GM23248 (cell line): ENCODE measurements at regions not wholly inside any gene's neighbourhood (a gene's known extent, or its start where the extent isn't known, plus 50 kb on each side); places are given as distances from the start of the nearest gene placed in this dataset.
A peak's percentile ranks its signal among the peaks of the same experiment; 100 is the strongest.

ENCODE experiments used
- DNase-seq: peaks from one replicate; pipeline ENCODE4 v3.0.0-alpha.2; 2015
- H2AFZ ChIP-seq: fragments of 200-600 bp; sonication (generic); 2 replicates; pipeline ENCODE4 v1.6.1; 2016; ENCODE audit warnings: antibody characterized with exemption
- H3F3A ChIP-seq: fragments of 200-600 bp; sonication (generic); 2 replicates; pipeline ENCODE4 v1.6.1; 2016; ENCODE audit warnings: mild to moderate bottlenecking, antibody characterized with exemption, mixed run types; ENCODE audit not compliant: insufficient read depth
- H3K27ac ChIP-seq: fragments of 200-600 bp; sonication (generic); 2 replicates; pipeline ENCODE4 v1.5.1; 2016; ENCODE audit warnings: mild to moderate bottlenecking
- H3K27me3 ChIP-seq: fragments of 200-600 bp; sonication (generic); replicated peaks from 2 replicates; pipeline ENCODE4 v1.6.1; 2016; ENCODE audit warnings: mild to moderate bottlenecking; ENCODE audit not compliant: insufficient read depth
- H3K36me3 ChIP-seq: fragments of 200-600 bp; sonication (generic); 2 replicates; pipeline ENCODE4 v1.6.1; 2016; ENCODE audit warnings: low read depth, mild to moderate bottlenecking
- H3K4me1 ChIP-seq: fragments of 200-600 bp; sonication (generic); 2 replicates; pipeline ENCODE4 v1.6.1; 2016; ENCODE audit warnings: mild to moderate bottlenecking; ENCODE audit not compliant: insufficient read depth
- H3K4me2 ChIP-seq: fragments of 200-600 bp; sonication (generic); one replicate; pipeline ENCODE4 v1.6.1; 2016; ENCODE audit warnings: mild to moderate bottlenecking; ENCODE audit not compliant: unreplicated experiment
- H3K4me3 ChIP-seq: fragments of 200-600 bp; sonication (generic); 2 replicates; pipeline ENCODE4 v1.5.1; 2016; ENCODE audit warnings: mild to moderate bottlenecking
- H3K79me2 ChIP-seq: fragments of 200-600 bp; sonication (generic); 2 replicates; pipeline ENCODE4 v1.6.1; 2016; ENCODE audit warnings: mild to moderate bottlenecking; ENCODE audit not compliant: insufficient read depth
- H3K9ac ChIP-seq: fragments of 200-600 bp; sonication (generic); 2 replicates; pipeline ENCODE4 v1.6.1; 2016; ENCODE audit warnings: mild to moderate bottlenecking
- H3K9me2 ChIP-seq: fragments of 200-600 bp; sonication (generic); 2 replicates; pipeline ENCODE4 v1.6.1; 2016; ENCODE audit warnings: mixed run types, mild to moderate bottlenecking, moderate library complexity; ENCODE audit not compliant: insufficient read depth
- H3K9me3 ChIP-seq: fragments of 200-600 bp; sonication (generic); one replicate; pipeline ENCODE4 v1.6.1; 2017; ENCODE audit warnings: low read depth
- H4K20me1 ChIP-seq: fragments of 200-600 bp; sonication (generic); 2 replicates; pipeline ENCODE4 v1.6.0; 2016; ENCODE audit not compliant: insufficient read depth
- EZH2 ChIP-seq: fragments of 200-600 bp; sonication (generic); IDR thresholded peaks from 2 replicates; pipeline ENCODE4 v1.6.1; 2018; ENCODE audit warnings: antibody characterized with exemption, mild to moderate bottlenecking; ENCODE audit not compliant: insufficient read depth, poor library complexity, severe bottlenecking
- EZH2phosphoT487 ChIP-seq: fragments of 200-600 bp; sonication (generic); IDR thresholded peaks from 2 replicates; pipeline ENCODE4 v1.6.1; 2018; ENCODE audit warnings: antibody characterized with exemption, moderate library complexity, mild to moderate bottlenecking, low read depth; ENCODE audit not compliant: insufficient read depth
- WGBS, 2 experiments: methylation state at CpG; one replicate each; pipeline ENCODE4 v1.1.6; 2015 to 2017; ENCODE audit warnings: low lambda C conversion rate in 2 of 2, low coverage in 1 of 2; ENCODE audit errors: missing lambda C conversion rate in 2 of 2; 5-methylcytosine and 5-hydroxymethylcytosine counted together
- in situ Hi-C: fragments of 300-500 bp; cut with MboI; formaldehyde crosslinking; loops from 2 replicates; pipeline ENCODE4 v1.15.0; 2020

GRCh38 chr2:191537921-191538320 is 140.0 kb upstream of the NABP1 start:
- H3K27me3 ChIP-seq, result no peaks in the 10 kb centered on the region
- no peaks in the 10 kb centered on the region for H3K9me3 ChIP-seq
- H3K27ac ChIP-seq, result no peak overlapping the region
- H3K9ac ChIP-seq, result no peak overlapping the region
- no peaks in the 10 kb centered on the region for H3F3A ChIP-seq
- H3K79me2 ChIP-seq, result no peaks in the 10 kb centered on the region
- no peaks in the 10 kb centered on the region; the same call in 1 of the 2 replicates for H3K9me2 ChIP-seq
- H3K36me3 ChIP-seq, result no peaks in the 10 kb centered on the region
- H3K4me2 ChIP-seq, result no peak overlapping the region
- H3K4me1 ChIP-seq, result no peaks in the 10 kb centered on the region
- in situ Hi-C loops, result no loop called here
- no peak overlapping the region for H3K4me3 ChIP-seq
- no peaks in the 10 kb centered on the region for H4K20me1 ChIP-seq
- TF ChIP-seq EZH2 (no peak), EZH2phosphoT487 (no peak)
- no peak overlapping the region for H2AFZ ChIP-seq
- WGBS, 2 experiments, result 59 to 71% methylated on average over 4 of the region's 4 CpGs
- DNase-seq, result no peak

- Histone ChIP-seq H4K20me1 (no peaks in the 10 kb centered on the region), H3K79me2 (no peaks in the 10 kb centered on the region), H3K9me3 (no peaks in the 10 kb centered on the region), H2AFZ (no peak overlapping the region), H3K9ac (no peak overlapping the region), H3K4me3 (no peak overlapping the region), H3K27me3 (no peaks in the 10 kb centered on the region), H3K4me1 (no peaks in the 10 kb centered on the region), H3K9me2 (no peaks in the 10 kb centered on the region; the same call in 1 of the 2 replicates), H3K36me3 (no peaks in the 10 kb centered on the region), H3K27ac (no peak overlapping the region), H3F3A (no peaks in the 10 kb centered on the region), H3K4me2 (no peak overlapping the region)
- WGBS, 2 experiments, result 78 to 80% methylated on average over 7 of the region's 7 CpGs
- in situ Hi-C loops, result no loop called here
- TF ChIP-seq EZH2 (no peak), EZH2phosphoT487 (no peak)
- no peak for DNase-seq
Measured at GRCh38 chr2:191538334-191538903, 139.5 kb upstream of the NABP1 start.

DNA sequence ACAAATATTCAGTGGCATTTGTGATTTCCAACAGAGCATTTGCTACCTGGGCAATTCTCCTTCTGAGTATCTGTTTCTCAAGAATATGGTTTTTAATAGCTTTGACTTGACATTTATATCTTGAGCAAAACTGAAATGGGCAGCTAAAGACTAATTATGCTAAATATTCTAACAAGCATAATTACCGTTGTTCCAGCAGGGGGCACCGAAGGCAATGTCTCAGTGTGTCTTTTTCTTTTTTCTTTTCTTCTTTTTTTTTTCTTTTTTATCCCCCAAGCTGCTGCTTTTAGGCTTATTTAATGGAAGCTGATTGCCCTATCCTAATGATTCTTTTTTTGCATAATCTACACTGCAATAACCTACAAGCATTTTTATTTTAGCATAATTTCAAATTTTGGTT is 138.9 kb upstream of the NABP1 start:
- 0 to 4% methylated on average over 2 of the region's 2 CpGs for WGBS, 2 experiments
- DNase-seq, result peak; percentile 68
- H3K27ac ChIP-seq, result no peak overlapping the region

GRCh38 chr2:191540681-191541080 is 137.3 kb upstream of the NABP1 start:
- 90 to 92% methylated on average over 2 of the region's 2 CpGs for WGBS, 2 experiments
- Histone ChIP-seq H3K9me2 (no peaks in the 10 kb centered on the region; the same call in 1 of the 2 replicates), H3K9ac (no peak overlapping the region), H3K4me1 (no peaks in the 10 kb centered on the region), H4K20me1 (no peaks in the 10 kb centered on the region), H3K4me3 (no peak overlapping the region), H3K79me2 (no peaks in the 10 kb centered on the region), H3K4me2 (no peak overlapping the region), H3K9me3 (no peaks in the 10 kb centered on the region), H3K27me3 (no peaks in the 10 kb centered on the region), H3F3A (no peaks in the 10 kb centered on the region), H3K36me3 (no peaks in the 10 kb centered on the region), H3K27ac (no peak overlapping the region), H2AFZ (no peak overlapping the region)
- no peak for TF ChIP-seq EZH2phosphoT487
- TF ChIP-seq EZH2, result no peak
- in situ Hi-C loops, result no loop called here
- DNase-seq, result no peak

More for the DNA sequence above, 138.9 kb upstream of the NABP1 start:
- no peaks in the 10 kb centered on the region for H3K9me3 ChIP-seq
- no peaks in the 10 kb centered on the region for H3K79me2 ChIP-seq
- H3K27me3 ChIP-seq, result no peaks in the 10 kb centered on the region
- no peak overlapping the region for H3K4me2 ChIP-seq
- in situ Hi-C loops, result no loop called here
- H3K4me3 ChIP-seq, result no peak overlapping the region
- TF ChIP-seq EZH2 (no peak), EZH2phosphoT487 (no peak)
- no peak overlapping the region for H2AFZ ChIP-seq
- H3K36me3 ChIP-seq, result no peaks in the 10 kb centered on the region
- H3F3A ChIP-seq, result no peaks in the 10 kb centered on the region
- H3K9me2 ChIP-seq, result no peaks in the 10 kb centered on the region; the same call in 1 of the 2 replicates
- no peak overlapping the region for H3K9ac ChIP-seq
- H4K20me1 ChIP-seq, result no peaks in the 10 kb centered on the region
- no peaks in the 10 kb centered on the region for H3K4me1 ChIP-seq
